Sciatic nerve (tissue), 2 donors: ENCODE measurements at regions not wholly inside any gene's neighbourhood (a gene's known extent, or its start where the extent isn't known, plus 50 kb on each side); places are given as distances from the start of the nearest gene placed in this dataset.

Experiments used
- ATAC-seq: fragments of 200-7000 bp; cut with Tn5 transposase; one replicate; pipeline ENCODE4 v1.9.1; 2020; ENCODE audit warnings: mild to moderate bottlenecking, moderate library complexity
- DNase-seq: peaks from one replicate; pipeline ENCODE4 v3.0.0-alpha.2; 2020; ENCODE audit warnings: low spot score
- intact Hi-C: fragments of 100-400 bp; cut with DNase I; formaldehyde crosslinking; loops from one replicate; pipeline ENCODE4 v1.14.2; 2022
- donor health status: DM: no; HTN: no; CAD: no.
- donor health status: DM: no; HTN: no; CAD: no.

GRCh38 chr2:126771094-126771493, 115.1 kb downstream of the GYPC start:
- ATAC-seq (no peak), DNase-seq (peak; percentile 18)
- intact Hi-C loops = no loop called here

- intact Hi-C loops = no loop called here
- DNase-seq (peak; percentile 31), ATAC-seq (no peak)
Measured at GRCh38 chr2:126771501-126772195, 115.7 kb downstream of the GYPC start.

- ATAC-seq (no peak), DNase-seq (peak; percentile 32)
- intact Hi-C loops = no loop called here
Measured at GRCh38 chr2:126774290-126774689, 118.3 kb downstream of the GYPC start.

- intact Hi-C loops = no loop called here
- peak; percentile 38 for ATAC-seq
- peak; percentile 26 for DNase-seq
Measured at GRCh38 chr2:126774761-126775160, 118.8 kb downstream of the GYPC start.

GRCh38 chr2:126775300-126775985, 119.5 kb downstream of the GYPC start:
- intact Hi-C loops = no loop called here
- peak; percentile 35 for DNase-seq
- no peak for ATAC-seq

GRCh38 chr2:126776255-126776654, 120.3 kb downstream of the GYPC start:
- intact Hi-C loops = no loop called here
- no peak for DNase-seq

GRCh38 chr2:126776692-126777619, 121.0 kb downstream of the GYPC start:
- intact Hi-C loops = no loop called here
- DNase-seq (peak; percentile 91), ATAC-seq (peak; percentile 93)

More at GRCh38 chr2:126776255-126776654, 120.3 kb downstream of the GYPC start:
- ATAC-seq = peak; percentile 9

GRCh38 chr2:126777620-126777978, 121.1 kb upstream of the TEX51 start:
- DNase-seq (no peak), ATAC-seq (no peak)
- intact Hi-C loops = no loop called here

- no peak for DNase-seq
Measured at GRCh38 chr2:126778561-126779501, 119.9 kb upstream of the TEX51 start.

GRCh38 chr2:126781206-126781605, 117.5 kb upstream of the TEX51 start:
- intact Hi-C loops = no loop called here
- ATAC-seq = no peak
- no peak for DNase-seq

More at GRCh38 chr2:126778561-126779501, 119.9 kb upstream of the TEX51 start:
- no peak for ATAC-seq
- intact Hi-C loops = no loop called here

GRCh38 chr2:126781806-126782205, 116.9 kb upstream of the TEX51 start:
- no peak for DNase-seq
- intact Hi-C loops = no loop called here

GRCh38 chr2:126782648-126783047, 116.0 kb upstream of the TEX51 start:
- intact Hi-C loops = no loop called here
- no peak for ATAC-seq
- no peak for DNase-seq

More at GRCh38 chr2:126781806-126782205, 116.9 kb upstream of the TEX51 start:
- ATAC-seq = no peak

GRCh38 chr2:126783341-126783740, 115.3 kb upstream of the TEX51 start:
- no peak for ATAC-seq
- intact Hi-C loops = no loop called here
- DNase-seq = no peak

- no peak for ATAC-seq
- DNase-seq = no peak
- intact Hi-C loops = no loop called here
Measured at GRCh38 chr2:126784045-126784444, 114.6 kb upstream of the TEX51 start.

GRCh38 chr2:126784621-126785020, 114.1 kb upstream of the TEX51 start:
- intact Hi-C loops = no loop called here
- ATAC-seq (no peak), DNase-seq (no peak)

- ATAC-seq (no peak), DNase-seq (no peak)
- intact Hi-C loops = no loop called here
Measured at GRCh38 chr2:126785236-126785635, 113.5 kb upstream of the TEX51 start.

GRCh38 chr2:126785862-126786261, 112.8 kb upstream of the TEX51 start:
- DNase-seq = no peak
- intact Hi-C loops = no loop called here
- ATAC-seq = no peak

- no peak for DNase-seq
- intact Hi-C loops = no loop called here
- no peak for ATAC-seq
Measured at GRCh38 chr2:126786765-126787164, 111.9 kb upstream of the TEX51 start.

- ATAC-seq (no peak), DNase-seq (no peak)
- intact Hi-C loops = no loop called here
Measured at GRCh38 chr2:126787289-126787688, 111.4 kb upstream of the TEX51 start.
